HG02852 (cell line): ENCODE measurements at regions not wholly inside any gene's neighbourhood (a gene's known extent, or its start where the extent isn't known, plus 50 kb on each side); places are given as distances from the start of the nearest gene placed in this dataset.
A peak's percentile ranks its signal among the peaks of the same experiment; 100 is the strongest.
"Not testable (repeated sequence)": the region's sequence is repeated elsewhere in the genome, so short reads cannot be mapped to it uniquely, and the experiment has no call there.

Experiments
- ATAC-seq: cut with Tn5 transposase; IDR thresholded peaks from one replicate; pipeline ENCODE4 v1.9.1; 2021; ENCODE audit warnings: mild to moderate bottlenecking, moderate library complexity; ENCODE audit not compliant: unreplicated experiment

DNA sequence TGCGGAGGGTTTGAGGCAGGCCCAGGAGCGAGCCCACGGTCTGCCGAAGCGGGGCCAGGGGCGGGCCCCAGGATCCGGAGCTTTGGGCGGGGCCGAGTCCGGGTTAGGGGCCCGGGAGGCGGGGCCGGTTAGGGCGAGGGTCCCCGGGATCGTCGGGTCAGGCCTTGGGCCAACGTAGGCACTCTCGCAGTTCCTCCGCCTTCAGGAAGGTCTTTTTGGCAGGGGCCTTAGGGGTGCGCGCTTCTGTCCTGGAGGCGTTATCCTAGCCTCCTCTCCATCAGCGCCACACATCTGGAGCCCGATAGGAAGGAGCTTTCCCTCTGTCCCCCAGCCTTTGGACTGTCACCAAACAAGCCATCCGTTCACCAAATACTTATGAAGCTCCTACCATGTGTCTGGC, 131.8 kb upstream of the ALDH3B2 start:
- not testable (repeated sequence) for ATAC-seq

DNA sequence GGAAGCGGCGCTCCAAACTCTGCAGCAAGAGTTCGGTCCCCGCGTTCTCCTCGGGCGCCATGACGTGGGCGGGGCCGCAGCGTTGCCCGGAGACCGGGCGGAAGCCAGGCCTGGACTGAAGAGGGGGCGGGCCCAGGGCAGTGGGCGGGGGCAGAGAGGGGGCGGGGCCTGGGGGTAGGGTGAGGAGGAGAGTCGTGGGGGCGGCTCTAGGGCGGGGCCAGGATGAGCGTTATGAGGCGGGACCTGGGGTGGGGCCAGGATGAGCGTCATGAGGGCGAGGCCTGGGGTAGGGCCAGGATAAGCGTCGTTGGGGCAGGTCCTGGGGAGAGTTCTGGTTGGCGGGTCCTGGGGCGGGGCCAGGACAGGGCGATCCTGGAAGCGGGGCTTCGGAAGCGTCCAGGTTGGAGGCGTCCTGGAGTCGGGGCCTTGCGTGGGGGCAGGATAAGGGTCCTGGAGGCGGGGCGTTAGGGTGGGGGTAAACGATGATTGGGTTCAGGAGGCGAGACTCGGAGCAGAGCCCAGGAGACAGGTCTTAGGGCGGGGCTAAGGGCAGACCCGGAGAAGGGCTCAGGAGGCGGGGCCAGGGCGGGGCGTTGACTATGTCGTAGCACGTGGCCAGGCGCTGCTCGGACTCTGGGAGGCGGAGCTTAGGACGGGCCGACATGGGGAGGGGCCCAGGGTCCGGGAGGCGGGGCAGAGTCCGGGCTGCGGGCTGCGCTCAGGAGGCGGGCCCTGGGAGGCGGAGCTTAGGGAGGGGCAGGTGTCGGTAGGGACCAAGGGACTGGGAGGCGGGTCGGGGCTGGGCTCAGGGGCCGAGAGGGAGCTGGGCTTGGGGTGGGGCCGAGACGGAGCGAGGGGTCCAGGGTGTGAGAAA, 131.1 kb upstream of the ALDH3B2 start:
- ATAC-seq: peak; percentile 59

- ATAC-seq: not testable (repeated sequence)
These were observed 130.2 kb upstream of the ALDH3B2 start for GRCh38 chr11:67804435-67805252.

DNA sequence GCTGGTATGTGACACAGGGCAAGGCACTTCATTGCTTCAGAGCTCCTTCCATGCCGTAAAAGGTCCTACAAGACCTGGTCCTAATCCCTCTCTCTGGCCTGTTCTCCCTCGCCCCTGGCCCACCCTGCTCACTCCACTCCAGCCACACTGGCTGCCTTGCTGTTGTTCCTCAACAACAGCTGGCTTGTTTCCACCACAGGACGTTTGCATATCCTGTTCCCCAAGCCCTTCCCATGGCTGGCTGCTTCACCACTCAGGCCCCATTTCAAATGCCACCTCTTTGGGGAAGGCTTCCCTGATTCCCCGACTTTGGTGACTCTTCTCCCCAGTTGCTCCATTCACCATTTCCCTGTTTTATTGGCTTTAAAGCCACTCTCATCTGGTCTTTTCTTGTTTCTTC, 129.1 kb upstream of the ALDH3B2 start:
- ATAC-seq: not testable (repeated sequence)

DNA sequence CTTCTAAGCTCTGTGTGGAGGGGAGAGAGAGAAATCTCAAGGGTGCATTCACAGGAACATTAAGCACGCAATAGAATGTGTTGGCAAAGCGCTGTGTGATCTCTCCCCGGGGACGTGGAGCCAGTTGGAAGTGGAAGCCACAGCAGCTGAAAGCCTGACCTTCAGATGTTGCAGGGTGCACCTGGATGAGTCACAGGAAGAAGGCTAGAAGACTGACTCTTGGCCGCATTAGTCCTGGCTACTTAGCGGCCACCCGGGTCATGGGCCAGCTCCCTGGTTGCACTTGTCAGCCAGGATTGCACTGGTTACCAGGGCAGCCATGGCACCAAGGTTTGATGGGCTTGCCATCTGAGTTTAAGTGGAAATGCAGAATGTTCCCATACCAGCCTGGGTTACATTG, 128.6 kb upstream of the ALDH3B2 start:
- not testable (repeated sequence) for ATAC-seq

DNA sequence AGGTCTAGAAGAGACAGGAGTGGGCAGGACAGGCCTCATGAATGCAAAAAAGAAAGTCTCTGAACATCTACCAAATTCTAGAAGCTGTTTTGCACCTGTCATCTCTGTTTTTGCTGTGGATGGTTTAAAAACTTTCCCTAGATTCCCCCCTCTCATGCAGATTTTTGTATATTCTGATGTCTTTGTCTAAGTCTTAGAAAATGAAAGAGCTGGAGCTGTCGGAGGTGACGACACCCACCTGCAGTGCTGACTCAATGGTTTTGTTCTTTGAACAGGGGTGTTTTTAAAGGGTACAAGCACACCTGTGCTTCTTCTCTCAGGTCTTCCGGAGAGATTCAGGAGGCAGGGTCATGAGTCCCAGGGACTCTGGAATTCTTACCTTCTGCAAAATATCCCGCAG, 128.2 kb upstream of the ALDH3B2 start:
- ATAC-seq: not testable (repeated sequence)

- not testable (repeated sequence) for ATAC-seq
These were observed 127.0 kb upstream of the ALDH3B2 start for GRCh38 chr11:67801397-67801796.

DNA sequence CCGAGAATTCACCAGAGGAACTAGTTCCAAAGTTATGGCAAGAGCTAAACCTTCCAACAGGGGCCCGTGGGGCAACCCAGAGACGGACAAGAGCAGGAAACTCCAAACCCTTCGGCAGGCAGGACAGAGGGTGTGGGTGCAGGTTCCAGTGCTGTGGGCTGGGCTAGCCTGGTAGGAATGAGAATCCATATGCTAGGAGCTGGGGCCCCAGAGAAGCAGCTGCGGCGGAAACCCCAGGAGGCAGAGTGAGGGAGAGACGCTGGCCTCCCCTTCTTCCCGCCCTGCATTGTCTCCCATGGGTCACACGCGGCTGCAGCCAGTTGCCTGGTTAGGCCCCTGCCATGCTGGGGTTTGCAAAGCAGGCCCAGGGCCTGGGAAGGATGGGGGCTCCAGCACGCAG, 126.2 kb upstream of the ALDH3B2 start:
- ATAC-seq: not testable (repeated sequence)

- not testable (repeated sequence) for ATAC-seq
These were observed 125.4 kb upstream of the ALDH3B2 start for GRCh38 chr11:67799808-67800207.

DNA sequence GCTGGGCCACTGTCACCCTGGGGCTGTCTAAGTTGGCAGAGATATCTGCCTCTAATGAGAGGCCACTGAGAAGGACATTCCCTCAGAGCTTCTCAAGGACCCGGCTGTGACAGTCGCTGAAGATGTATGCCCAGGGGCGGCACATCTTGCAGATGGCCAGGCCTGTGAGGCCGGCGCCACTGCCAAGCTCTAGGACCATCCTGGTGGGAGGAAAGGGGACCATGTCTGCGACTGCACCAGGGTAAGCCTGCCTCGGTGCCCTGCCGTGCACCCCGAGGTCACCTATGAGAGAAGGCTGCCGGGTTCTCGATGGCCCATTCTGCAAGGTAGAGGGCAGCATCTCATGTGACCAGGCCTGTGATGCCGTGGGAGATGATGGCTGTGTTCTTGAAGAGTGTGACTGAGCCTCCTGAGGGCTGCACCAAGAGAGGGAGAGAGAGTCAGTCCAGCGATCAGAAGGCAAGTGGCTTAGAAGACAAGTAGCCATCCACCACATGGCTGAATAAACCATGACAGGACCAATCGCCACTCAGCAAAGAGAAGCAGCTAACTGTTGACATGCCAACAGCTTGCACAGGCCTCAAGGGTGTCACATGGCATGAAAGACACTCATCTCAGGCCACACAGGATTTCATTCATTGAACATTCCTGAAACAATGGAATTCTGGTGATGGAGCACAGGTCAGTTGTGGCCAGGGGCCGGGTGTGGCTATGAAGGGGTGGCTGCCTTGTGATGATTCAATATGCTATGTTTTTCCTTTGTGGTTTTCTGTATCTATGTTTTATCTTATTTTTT, 123.5 kb upstream of the ALDH3B2 start:
- ATAC-seq: not testable (repeated sequence)

GRCh38 chr11:67795746-67796145, 121.3 kb upstream of the ALDH3B2 start:
- ATAC-seq: no peak

DNA sequence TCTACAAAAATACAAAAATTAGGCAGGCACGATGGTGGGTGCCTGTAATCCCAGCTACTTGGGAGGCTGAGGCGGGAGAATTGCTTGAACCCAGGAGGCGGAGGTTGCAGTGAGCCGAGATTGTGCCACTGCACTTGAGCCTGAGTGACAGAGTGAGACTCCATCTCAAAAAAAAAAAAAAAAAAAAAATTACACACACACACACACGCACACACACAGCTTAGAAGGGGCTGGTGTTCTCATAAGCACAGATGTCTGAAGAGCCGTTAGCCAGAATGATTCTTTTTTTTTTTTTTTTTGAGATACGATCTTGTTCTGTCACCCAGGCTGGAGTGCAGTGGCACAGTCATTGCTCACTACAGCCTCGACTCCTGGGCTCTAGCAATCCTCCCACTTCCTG, 119.3 kb upstream of the ALDH3B2 start:
- not testable (repeated sequence) for ATAC-seq

- not testable (repeated sequence) for ATAC-seq
These were observed 118.0 kb upstream of the ALDH3B2 start for GRCh38 chr11:67792273-67792990.

DNA sequence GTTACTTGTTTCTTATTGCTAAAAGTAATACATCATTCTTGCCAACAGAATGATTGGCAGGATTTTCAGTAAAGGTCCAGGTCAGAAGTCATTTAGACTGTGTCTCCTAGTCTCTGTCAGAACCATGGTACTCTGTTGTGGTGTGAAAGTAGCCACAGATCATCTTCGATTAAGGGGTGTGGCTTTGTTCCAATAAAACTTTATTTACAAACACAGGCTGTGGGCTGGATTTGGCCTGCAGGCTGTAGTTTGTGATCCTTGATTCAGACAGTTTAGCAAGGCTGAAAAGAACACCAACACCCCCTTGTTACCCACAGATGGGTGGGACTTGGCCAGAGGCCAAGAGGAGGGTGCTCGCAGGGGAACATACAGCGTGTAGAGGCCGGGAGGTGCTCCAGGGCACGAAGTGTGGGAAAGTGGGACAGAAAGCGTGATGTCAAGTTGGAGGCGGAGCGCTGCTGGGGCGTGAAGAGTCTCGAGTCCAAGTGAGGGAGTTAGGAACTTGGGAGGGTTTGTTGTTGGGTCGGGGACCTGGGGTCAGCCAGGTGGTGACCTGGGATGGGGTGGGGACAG, 117.3 kb upstream of the ALDH3B2 start:
- not testable (repeated sequence) for ATAC-seq

- not testable (repeated sequence) for ATAC-seq
These were observed 113.9 kb upstream of the ALDH3B2 start for GRCh38 chr11:67788341-67788695.

DNA sequence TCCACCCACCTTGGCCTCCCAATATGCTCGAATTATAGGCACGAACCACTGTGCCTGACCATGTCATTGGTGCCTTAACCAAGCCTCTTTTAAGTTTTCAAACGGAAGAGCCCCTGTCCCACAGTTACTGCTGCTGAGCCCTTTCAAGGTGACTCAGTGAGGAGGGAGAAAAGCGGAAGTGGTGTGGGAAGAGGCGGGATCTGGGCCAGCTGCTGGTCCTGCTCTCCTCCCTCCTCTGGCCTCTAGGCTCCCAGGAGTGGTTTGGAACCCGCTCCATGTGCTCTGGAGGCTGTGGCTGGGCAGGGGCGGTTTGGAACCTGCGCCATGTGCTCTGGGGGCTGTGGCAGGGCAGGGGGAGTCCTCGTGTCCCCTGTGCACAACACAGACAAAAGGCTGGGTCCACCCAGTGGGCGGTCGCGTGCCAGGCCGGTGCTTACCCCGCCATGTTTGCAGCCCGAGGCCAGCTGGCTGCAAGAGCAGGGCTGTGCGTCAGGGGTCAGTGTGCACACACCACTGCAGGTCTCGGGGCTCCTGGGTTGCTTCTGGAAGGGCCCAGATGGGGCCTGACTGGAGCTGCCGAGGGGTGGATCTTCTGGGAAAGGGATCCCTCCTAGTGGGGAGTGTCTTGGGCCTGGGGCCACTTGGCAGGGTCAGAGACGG, 113.4 kb upstream of the ALDH3B2 start:
- ATAC-seq: not testable (repeated sequence)

- ATAC-seq: not testable (repeated sequence)
These were observed 107.5 kb upstream of the ALDH3B2 start for GRCh38 chr11:67781967-67782366.

DNA sequence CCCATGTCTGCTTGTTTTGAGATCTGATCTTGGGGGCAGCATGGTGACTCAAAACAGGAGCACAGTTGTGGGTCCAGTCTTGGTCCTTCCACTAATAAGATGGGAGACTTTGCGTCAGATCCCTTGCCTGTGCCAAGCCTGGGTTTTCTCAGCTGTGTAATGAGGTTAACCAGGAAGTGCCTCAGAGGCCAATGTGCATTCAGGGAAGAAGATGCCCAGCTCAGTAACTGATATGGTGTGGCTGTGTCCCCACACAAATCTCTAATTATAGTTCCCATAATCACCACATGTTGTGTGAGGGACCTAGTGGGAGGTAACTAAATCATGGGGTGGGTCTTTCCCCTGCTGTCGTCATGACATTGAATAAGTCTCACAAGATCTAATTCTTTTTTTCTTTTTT, 107.1 kb upstream of the ALDH3B2 start:
- not testable (repeated sequence) for ATAC-seq

DNA sequence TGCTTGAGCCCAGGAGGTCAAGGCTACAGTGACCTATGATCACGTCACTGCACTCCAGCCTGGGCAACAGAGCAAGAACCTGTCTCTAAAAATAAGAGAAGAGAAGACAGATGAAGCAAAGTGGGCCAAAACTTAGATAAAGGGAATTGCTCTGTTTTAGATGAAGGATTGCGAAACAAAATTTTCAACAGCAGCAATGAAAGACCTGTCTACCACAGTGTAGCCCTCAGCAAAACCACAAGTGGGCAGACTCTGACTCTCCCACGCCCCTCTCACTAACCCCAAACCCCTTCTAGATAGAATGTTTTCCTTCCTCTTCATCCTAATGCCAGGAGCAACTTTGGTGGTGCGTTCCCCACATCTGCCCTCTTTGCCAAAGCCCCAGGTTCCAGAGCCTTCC, 105.6 kb upstream of the ALDH3B2 start:
- ATAC-seq: no peak
